ENCODE measurements at regions not wholly inside any gene's neighbourhood (a gene's known extent, or its start where the extent isn't known, plus 50 kb on each side); places are given as distances from the start of the nearest gene placed in this dataset.

- Histone ChIP-seq H3K4me3 (no peak overlapping the region), H3K27ac (no peak overlapping the region)
- TF ChIP-seq CTCF (IDR thresholded peaks at IDR 0.05): no peak
- no peak for DNase-seq (ENCODE audit: low spot score)
Measured at GRCh38 chr2:83689402-83689801, 769.7 kb downstream of the SUCLG1 start.

- TF ChIP-seq CTCF (IDR thresholded peaks at IDR 0.05): no peak
- Histone ChIP-seq H3K4me3 (no peak overlapping the region), H3K27ac (no peak overlapping the region)
- DNase-seq (ENCODE audit: low spot score): no peak
Measured at GRCh38 chr2:83686863-83687262, 772.2 kb downstream of the SUCLG1 start.

- Histone ChIP-seq H3K4me3 (no peak overlapping the region), H3K27ac (no peak overlapping the region)
- DNase-seq (ENCODE audit: low spot score): no peak
- TF ChIP-seq CTCF (IDR thresholded peaks at IDR 0.05): no peak
Measured at GRCh38 chr2:83674050-83674449, 785.0 kb downstream of the SUCLG1 start.

GRCh38 chr2:83665894-83666293 lies 793.2 kb downstream of the SUCLG1 start:
- no peak overlapping the region for H3K4me3 ChIP-seq
- DNase-seq (ENCODE audit: low spot score): no peak
- no peak for TF ChIP-seq CTCF (IDR thresholded peaks at IDR 0.05)
- no peak overlapping the region for H3K27ac ChIP-seq

GRCh38 chr2:83665154-83665553 lies 793.9 kb downstream of the SUCLG1 start:
- no peak for TF ChIP-seq CTCF (IDR thresholded peaks at IDR 0.05)
- no peak overlapping the region for H3K27ac ChIP-seq
- no peak overlapping the region for H3K4me3 ChIP-seq
- DNase-seq (ENCODE audit: low spot score): no peak

- Histone ChIP-seq H3K27ac (no peak overlapping the region), H3K4me3 (no peak overlapping the region)
- TF ChIP-seq CTCF (IDR thresholded peaks at IDR 0.05): no peak
- DNase-seq (ENCODE audit: low spot score): no peak
Measured at GRCh38 chr2:83661711-83662110, 797.4 kb downstream of the SUCLG1 start.

GRCh38 chr2:83654091-83654611 lies 804.9 kb downstream of the SUCLG1 start:
- no peak for DNase-seq (ENCODE audit: low spot score)
- Histone ChIP-seq H3K4me3 (no peak overlapping the region), H3K27ac (no peak overlapping the region)
- TF ChIP-seq CTCF (IDR thresholded peaks at IDR 0.05): no peak

All from coronary artery (tissue), 2 donors.